ENCODE measurements at regions not wholly inside any gene's neighbourhood (a gene's known extent, or its start where the extent isn't known, plus 50 kb on each side); places are given as distances from the start of the nearest gene placed in this dataset.
"Not testable (repeated sequence)": the region's sequence is repeated elsewhere in the genome, so short reads cannot be mapped to it uniquely, and the experiment has no call there.

- DNase-seq: not testable (repeated sequence)
Measured at GRCh38 chr6:73972518-73972917, 276.5 kb downstream of the CD109 start.

DNA sequence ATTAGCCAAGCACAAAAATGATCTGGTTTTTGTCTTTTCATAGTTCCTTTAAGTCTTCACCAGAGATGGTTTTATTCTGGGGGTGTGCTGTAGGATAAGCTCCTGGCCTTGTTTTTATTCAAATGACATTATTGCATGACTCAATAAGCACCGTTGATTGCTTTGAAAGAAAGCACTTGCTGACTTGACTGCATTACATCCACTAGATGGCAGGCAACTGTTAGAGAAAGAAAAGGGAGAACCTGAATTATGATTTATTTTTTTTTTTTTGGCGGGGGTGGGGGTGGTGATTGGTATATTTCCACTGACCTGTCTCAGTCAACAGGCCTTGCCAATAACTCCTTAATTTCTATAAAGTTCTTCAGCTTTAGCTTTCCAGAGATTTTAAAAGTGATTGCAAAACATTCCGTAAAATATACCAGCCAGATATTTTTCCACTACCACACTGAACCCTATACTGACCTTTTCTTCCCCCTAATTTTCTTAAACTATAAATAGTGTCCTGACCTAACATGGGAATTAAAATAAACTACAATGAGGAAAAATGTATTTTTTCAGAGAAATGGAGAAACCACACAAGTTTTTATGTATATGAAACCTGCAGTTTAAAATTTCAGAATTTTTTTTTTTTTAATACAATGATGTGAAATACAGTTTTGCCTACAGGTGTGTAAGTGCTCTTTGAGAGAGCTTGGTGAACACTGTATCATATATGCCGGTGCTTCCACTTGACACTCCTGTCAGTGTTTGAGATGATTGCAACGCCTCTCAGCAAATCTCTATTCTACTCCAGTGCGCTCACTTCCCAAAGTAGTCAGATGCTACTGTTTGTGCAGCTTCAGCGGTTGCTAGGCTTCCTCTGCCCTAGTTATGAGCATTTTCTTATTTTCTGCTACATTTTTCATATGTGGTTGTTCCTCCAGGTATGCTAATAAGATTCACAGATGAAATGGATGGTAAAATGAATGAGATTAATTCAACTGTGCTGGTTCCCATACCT is 274.3 kb downstream of the CD109 start:
- DNase-seq: peak; percentile 5

DNA sequence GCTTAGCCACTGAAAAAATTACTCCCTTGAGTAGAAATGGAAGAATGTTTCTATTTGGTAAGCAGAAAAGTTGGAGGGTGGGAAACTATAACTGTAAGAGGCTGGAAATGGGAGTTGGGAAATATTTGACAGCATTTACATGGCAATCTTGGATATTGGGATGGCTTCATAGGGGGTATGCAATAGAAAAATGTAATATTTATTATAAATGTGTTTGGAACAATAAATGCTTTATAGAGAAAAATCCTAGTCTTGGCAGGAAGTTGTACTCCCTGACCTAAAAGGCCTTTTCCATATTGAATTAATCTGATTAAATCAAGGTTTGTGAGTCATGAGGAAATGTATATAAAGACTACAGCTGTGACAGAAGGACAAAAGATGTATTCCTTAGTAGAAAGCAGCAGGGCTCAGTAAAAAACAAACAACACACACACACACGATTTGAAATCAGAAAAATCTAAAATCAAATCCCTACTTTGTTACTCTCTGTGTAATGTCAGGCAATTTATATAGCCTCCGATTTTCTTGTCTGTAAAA is 272.3 kb downstream of the CD109 start:
- DNase-seq: no peak

- no peak for DNase-seq
Measured at GRCh38 chr6:73965539-73966029, 269.6 kb downstream of the CD109 start.

GRCh38 chr6:73964241-73964854 is 268.3 kb downstream of the CD109 start:
- DNase-seq: no peak

GRCh38 chr6:73962884-73963283 is 266.9 kb downstream of the CD109 start:
- DNase-seq: no peak

GRCh38 chr6:73956305-73956704 is 260.3 kb downstream of the CD109 start:
- no peak for DNase-seq

- no peak for DNase-seq
Measured at GRCh38 chr6:73955800-73956199, 259.8 kb downstream of the CD109 start.

DNA sequence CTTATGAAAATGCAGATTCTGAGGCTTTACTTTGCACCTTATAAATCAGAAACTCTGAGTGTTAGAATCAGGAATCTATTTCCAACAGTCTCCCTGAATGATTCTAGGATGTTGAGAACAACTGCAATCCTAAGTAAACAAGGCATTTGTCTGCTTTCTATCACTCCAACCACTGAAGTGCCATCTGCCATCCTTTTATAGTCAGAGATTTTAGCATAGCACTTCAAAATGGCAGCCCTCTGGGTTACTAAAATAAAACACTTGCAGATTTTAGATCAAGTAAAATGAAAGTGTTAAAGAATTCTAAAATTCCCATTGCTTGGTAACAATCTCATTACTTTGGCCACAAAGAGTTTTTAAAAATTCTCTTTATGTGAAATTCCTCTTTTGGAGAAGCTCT is 258.9 kb downstream of the CD109 start:
- no peak for DNase-seq

- DNase-seq: no peak
Measured at GRCh38 chr6:73951183-73951582, 255.2 kb downstream of the CD109 start.

DNA sequence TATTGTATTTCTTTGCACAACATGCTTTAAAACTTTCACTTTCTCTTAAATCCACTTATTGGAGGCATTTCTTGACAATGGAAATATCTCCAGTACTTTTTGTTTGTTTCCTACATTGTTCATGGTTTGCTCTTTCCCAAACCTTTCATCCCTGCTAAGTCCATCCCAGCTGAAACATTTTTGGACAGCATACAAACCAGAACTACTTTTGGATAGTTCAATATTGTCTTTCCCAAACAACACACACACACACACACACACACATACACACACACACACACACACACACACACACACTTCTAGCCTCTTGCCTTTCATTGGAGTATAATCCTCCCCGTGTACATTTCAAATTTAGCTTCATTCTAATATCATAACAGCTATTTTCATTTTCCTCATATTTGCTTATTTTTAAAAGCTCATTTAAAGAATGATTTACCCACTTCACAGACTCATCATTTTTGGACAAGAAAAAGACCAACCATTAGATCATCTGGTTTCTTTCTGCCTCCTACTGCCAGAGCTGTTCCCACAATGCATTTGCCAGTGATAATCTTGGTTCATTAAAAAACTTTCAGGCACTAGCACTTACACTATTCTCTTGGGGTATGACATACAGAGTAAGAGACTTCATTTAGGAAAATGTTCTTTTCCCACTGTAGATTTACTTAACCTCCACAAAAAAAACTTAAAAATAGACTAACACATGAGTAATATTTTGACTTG is 248.1 kb downstream of the CD109 start:
- no peak for DNase-seq

- DNase-seq: no peak
Measured at GRCh38 chr6:73943411-73943810, 247.4 kb downstream of the CD109 start.

DNA sequence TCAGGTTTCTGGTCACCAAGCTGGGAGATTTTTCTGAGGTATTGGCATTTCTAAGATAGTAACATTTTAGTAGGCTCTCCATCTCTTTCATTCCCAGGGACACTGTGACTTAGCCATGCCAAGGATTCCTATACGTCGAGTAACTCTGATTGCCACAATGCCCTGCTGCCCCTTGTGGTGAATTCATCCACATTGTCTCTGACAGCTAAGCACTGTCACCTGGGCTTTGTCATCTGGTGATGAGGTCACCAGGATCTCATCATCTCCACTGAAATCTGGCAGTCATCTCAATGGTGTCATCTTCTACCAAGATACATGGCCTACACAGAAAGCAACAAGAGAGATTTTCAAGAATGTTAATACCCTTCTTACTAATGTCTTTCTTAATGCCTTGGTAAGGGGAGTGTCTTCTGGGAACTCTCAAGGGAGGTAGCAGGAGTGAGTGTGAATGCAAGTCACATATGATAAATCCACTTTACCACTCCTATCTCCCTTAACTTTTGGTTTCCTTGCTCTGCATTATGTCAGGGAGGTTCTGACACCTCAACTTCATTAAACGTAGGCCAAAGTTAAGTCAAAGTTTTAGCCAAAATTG is 246.7 kb downstream of the CD109 start:
- DNase-seq: no peak

- no peak for DNase-seq
Measured at GRCh38 chr6:73941892-73942291, 245.9 kb downstream of the CD109 start.

- DNase-seq: no peak
Measured at GRCh38 chr6:73937805-73938204, 241.8 kb downstream of the CD109 start.

DNA sequence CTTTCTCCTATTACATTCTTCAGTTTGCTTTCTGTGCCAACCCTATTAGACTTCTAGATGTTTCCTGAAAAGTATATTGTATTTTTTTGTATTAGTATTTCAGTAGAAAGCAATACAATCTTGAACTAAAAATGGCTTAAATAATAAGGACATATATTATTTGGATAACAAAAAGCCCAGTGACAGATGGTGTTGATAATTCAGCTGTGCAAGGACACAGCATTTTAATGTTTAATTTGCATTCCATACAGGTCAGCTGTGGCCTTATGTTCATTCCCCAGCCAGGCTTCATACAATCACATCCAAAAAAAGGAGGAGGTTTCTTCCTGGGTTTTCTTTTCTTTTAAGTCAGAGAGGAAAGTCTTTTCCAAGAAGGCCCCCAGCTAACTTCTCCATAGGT is 236.9 kb downstream of the CD109 start:
- no peak for DNase-seq

- DNase-seq: no peak
Measured at GRCh38 chr6:73929405-73929804, 233.4 kb downstream of the CD109 start.

GRCh38 chr6:73927421-73927820 is 231.4 kb downstream of the CD109 start:
- no peak for DNase-seq

DNA sequence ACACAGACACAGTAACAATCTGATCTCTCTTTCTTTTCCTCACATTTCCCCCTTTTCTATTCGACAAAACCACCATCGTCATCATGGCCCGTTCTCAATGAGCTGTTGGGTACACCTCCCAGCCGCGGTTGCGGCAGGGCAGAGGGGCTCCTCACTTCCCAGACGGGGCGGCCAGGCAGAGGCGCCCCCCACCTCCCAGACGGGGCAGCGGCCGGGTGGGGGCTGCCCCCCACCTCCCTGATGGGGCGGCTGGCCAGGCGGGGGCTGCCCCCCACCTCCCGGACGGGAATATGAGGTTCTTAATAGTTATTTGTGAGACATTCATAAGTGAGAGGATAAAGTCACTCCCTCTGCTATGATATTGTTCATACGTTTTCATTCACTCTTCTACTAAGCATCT is 229.7 kb downstream of the CD109 start:
- DNase-seq: not testable (repeated sequence)

- no peak for DNase-seq
Measured at GRCh38 chr6:73923905-73924485, 228.0 kb downstream of the CD109 start.

DNA sequence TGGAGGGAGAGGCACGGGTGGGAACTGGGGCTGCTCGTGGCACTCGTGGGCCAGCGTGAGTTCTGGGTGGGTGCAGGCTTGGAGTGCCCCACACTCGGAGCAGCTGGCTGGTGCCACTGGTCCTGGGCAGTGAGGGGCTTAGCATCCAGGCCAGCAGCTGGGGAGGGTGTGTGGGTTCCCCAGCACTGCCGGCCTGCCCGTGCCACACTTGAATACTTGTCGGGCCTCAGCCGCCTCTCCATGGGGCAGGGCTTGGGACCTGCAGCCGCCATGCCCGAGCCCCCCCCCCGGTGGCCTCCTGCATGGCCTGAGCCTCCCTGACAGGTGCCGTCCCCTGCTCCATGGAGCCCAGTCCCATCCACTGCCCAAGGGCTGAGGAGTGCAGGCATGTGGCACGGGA is 207.2 kb downstream of the CD109 start:
- DNase-seq: no peak

GRCh38 chr6:73901986-73902385 is 206.0 kb downstream of the CD109 start:
- DNase-seq: no peak

All from KG1 (cell line).